Vagina (tissue), 2 donors: ENCODE measurements at regions not wholly inside any gene's neighbourhood (a gene's known extent, or its start where the extent isn't known, plus 50 kb on each side); places are given as distances from the start of the nearest gene placed in this dataset.

Source experiments
- DNase-seq, 2 donors: peaks; one replicate each; pipeline ENCODE4 v3.0.0-alpha.2; 2017; ENCODE audit errors: extremely low spot score in 2 of 2
- H3K27ac ChIP-seq: fragments of 200-600 bp; sonication (generic); one replicate; pipeline ENCODE4 v1.5.1; 2019
- H3K27me3 ChIP-seq: fragments of 200-600 bp; sonication (generic); one replicate; pipeline ENCODE4 v1.5.1; 2019
- H3K36me3 ChIP-seq, 2 donors: fragments of 200-600 bp; sonication (generic); one replicate each; pipeline ENCODE4 v1.5.1; 2017 to 2019
- H3K4me1 ChIP-seq: fragments of 200-600 bp; sonication (generic); one replicate; pipeline ENCODE4 v1.5.1; 2019
- H3K4me3 ChIP-seq, 2 donors: fragments of 200-600 bp; sonication (generic); 1 replicate in 1 of 2; 2 replicates in 1 of 2; pipeline ENCODE4 v1.5.1; 2016 to 2019
- H3K9me3 ChIP-seq: fragments of 200-600 bp; sonication (generic); one replicate; pipeline ENCODE4 v1.5.1; 2019
- POLR2A ChIP-seq, 2 donors: fragments of 450-650 bp; IDR thresholded peaks; one replicate each; pipeline ENCODE4 v1.6.1; 2017; ENCODE audit warnings: antibody characterized with exemption in 2 of 2, mild to moderate bottlenecking in 2 of 2, moderate library complexity in 2 of 2
- POLR2AphosphoS5 ChIP-seq, 2 donors: sonication (generic); formaldehyde crosslinking; IDR thresholded peaks; one replicate each; pipeline ENCODE4 v1.9.0; 2017; ENCODE audit warnings: antibody characterized with exemption in 2 of 2, mild to moderate bottlenecking in 2 of 2, low read depth in 1 of 2; ENCODE audit not compliant: insufficient read depth in 1 of 2
- intact Hi-C: fragments of 100-400 bp; cut with DNase I; formaldehyde crosslinking; loops from one replicate; pipeline ENCODE4 v1.15.1; 2023
- TF ChIP-seq, protein P1 (sequence below), 3 experiments: fragments of 450-650 bp in 2 of 3; fragments of 200-600 bp in 1 of 3; sonication (generic) in 1 of 3; IDR thresholded peaks; one replicate each; pipeline ENCODE4 v1.5.1; 2017 to 2019; ENCODE audit warnings: antibody characterized with exemption in 3 of 3, mild to moderate bottlenecking in 2 of 3, moderate library complexity in 2 of 3

- intact Hi-C loops = no loop called here
- H3K4me3 ChIP-seq = no peak overlapping the region
- DNase-seq = no peak
- TF ChIP-seq, protein P1, sequence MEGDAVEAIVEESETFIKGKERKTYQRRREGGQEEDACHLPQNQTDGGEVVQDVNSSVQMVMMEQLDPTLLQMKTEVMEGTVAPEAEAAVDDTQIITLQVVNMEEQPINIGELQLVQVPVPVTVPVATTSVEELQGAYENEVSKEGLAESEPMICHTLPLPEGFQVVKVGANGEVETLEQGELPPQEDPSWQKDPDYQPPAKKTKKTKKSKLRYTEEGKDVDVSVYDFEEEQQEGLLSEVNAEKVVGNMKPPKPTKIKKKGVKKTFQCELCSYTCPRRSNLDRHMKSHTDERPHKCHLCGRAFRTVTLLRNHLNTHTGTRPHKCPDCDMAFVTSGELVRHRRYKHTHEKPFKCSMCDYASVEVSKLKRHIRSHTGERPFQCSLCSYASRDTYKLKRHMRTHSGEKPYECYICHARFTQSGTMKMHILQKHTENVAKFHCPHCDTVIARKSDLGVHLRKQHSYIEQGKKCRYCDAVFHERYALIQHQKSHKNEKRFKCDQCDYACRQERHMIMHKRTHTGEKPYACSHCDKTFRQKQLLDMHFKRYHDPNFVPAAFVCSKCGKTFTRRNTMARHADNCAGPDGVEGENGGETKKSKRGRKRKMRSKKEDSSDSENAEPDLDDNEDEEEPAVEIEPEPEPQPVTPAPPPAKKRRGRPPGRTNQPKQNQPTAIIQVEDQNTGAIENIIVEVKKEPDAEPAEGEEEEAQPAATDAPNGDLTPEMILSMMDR (IDR thresholded peaks at IDR 0.05) = no peak
- TF ChIP-seq POLR2A (IDR thresholded peaks at IDR 0.05) (no peak), POLR2AphosphoS5 (IDR thresholded peaks at IDR 0.05; ENCODE audit: insufficient read depth in 1 of 2, low read depth in 1 of 2) (no peak)
- H3K27me3 ChIP-seq = no peaks in the 10 kb centered on the region
- no peaks in the 10 kb centered on the region for H3K4me1 ChIP-seq
- no peak overlapping the region for H3K27ac ChIP-seq
- H3K9me3 ChIP-seq = no peaks in the 10 kb centered on the region
- H3K36me3 ChIP-seq = no peaks in the 10 kb centered on the region
Measured at GRCh38 chr1:193614275-193614674, 427.9 kb upstream of the B3GALT2 start.

DNA sequence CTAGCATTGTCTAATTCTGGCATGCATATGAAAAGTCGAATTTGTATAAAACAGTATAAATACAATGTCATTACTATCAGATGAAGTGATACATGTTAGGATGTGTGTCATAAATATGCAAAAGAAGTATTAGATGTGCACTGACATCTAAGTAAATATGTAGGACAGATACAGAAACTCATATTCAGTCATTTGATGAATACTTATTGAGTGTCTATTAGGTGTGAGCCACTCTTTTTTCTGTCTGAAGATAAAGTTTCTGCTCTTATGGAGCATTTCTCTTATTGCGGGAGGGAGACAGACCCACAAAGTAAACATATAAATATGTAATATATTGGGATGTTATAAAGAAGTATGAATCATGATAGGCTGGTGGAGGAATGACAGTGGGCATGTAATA lies 426.6 kb upstream of the B3GALT2 start:
- no peak for DNase-seq
- TF ChIP-seq, protein P1 (IDR thresholded peaks at IDR 0.05) = no peak
- no peak for TF ChIP-seq POLR2A (IDR thresholded peaks at IDR 0.05)
- TF ChIP-seq POLR2AphosphoS5 (IDR thresholded peaks at IDR 0.05; ENCODE audit: insufficient read depth in 1 of 2, low read depth in 1 of 2) = no peak
- Histone ChIP-seq H3K4me3 (no peak overlapping the region), H3K27ac (no peak overlapping the region), H3K36me3 (no peaks in the 10 kb centered on the region), H3K9me3 (no peaks in the 10 kb centered on the region), H3K27me3 (no peaks in the 10 kb centered on the region), H3K4me1 (no peaks in the 10 kb centered on the region)
- intact Hi-C loops = no loop called here

DNA sequence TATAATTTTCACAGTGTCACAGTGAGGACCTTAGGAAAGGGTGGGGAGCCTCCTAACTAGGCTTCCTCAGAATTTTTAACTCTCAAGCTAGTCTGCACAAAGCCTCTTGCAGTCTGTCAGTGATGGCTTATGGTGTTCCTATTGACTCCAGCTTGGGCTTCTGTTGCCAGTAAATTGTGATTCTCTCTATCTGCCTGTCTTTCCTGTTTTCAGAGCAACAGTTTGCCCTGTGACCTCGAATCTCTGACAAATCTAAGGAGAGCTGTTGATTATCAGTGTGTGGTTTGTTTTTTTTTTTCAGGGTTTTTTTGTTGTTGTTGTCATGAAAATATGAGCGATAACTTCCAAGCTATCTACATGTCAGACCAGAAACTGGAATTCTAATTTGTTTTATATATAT lies 423.2 kb upstream of the B3GALT2 start:
- Histone ChIP-seq H3K9me3 (no peaks in the 10 kb centered on the region), H3K4me1 (no peaks in the 10 kb centered on the region), H3K4me3 (no peak overlapping the region), H3K27ac (no peak overlapping the region), H3K27me3 (no peaks in the 10 kb centered on the region), H3K36me3 (no peaks in the 10 kb centered on the region)
- DNase-seq = no peak
- TF ChIP-seq POLR2A (IDR thresholded peaks at IDR 0.05) = no peak
- intact Hi-C loops = no loop called here

GRCh38 chr1:193607787-193608186 lies 421.4 kb upstream of the B3GALT2 start:
- no peak for TF ChIP-seq POLR2A (IDR thresholded peaks at IDR 0.05)
- TF ChIP-seq, protein P1 (IDR thresholded peaks at IDR 0.05) = no peak
- TF ChIP-seq POLR2AphosphoS5 (IDR thresholded peaks at IDR 0.05; ENCODE audit: insufficient read depth in 1 of 2, low read depth in 1 of 2) = no peak
- no peak overlapping the region for H3K4me3 ChIP-seq
- H3K27ac ChIP-seq = no peak overlapping the region
- DNase-seq = no peak
- no peaks in the 10 kb centered on the region for H3K36me3 ChIP-seq
- no peaks in the 10 kb centered on the region for H3K27me3 ChIP-seq
- H3K4me1 ChIP-seq = no peaks in the 10 kb centered on the region
- H3K9me3 ChIP-seq = no peaks in the 10 kb centered on the region
- intact Hi-C loops = no loop called here

DNA sequence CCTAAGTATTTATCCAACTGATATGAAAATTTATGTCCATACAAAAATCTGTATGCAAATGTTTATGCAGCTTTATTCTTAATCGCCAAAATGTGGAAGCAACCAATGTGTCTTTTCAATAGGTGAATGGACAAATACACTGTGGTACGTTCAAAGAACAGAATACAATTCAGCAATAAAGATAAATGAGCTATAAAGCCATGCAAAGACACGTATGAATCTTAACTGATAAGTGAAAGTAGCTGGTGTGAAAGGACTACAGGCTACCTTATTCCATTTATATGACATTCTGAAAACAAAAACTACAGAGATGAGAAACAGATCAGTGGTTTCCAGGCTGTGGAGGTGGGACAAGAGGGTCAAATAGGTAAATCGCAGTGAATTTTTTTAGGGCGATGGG lies 419.6 kb upstream of the B3GALT2 start:
- H3K4me1 ChIP-seq = no peaks in the 10 kb centered on the region
- H3K36me3 ChIP-seq = no peaks in the 10 kb centered on the region
- intact Hi-C loops = no loop called here
- H3K27ac ChIP-seq = no peak overlapping the region
- H3K27me3 ChIP-seq = no peaks in the 10 kb centered on the region
- no peak overlapping the region for H3K4me3 ChIP-seq
- TF ChIP-seq, protein P1 (IDR thresholded peaks at IDR 0.05) = no peak
- TF ChIP-seq POLR2A (IDR thresholded peaks at IDR 0.05) (no peak), POLR2AphosphoS5 (IDR thresholded peaks at IDR 0.05; ENCODE audit: insufficient read depth in 1 of 2, low read depth in 1 of 2) (no peak)
- no peak for DNase-seq
- no peaks in the 10 kb centered on the region for H3K9me3 ChIP-seq

DNA sequence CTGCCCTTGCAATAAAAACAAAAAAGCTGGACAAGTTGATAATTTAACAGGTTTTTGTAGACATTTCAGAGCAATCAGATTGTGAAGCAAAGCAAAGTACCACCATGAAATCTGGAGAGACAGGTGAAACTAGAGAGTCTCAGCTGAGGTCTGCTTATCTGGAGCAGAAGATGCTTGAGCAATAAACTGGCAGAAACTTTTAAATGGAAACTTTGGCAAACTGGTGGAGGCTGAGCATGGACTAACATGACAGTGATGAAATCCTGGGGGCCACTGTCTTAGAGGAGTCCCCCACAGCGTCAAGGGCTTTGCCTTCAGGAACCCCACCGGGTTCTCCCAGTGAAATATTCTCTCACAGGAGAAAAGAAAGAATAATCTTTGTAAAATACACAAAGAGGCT lies 416.3 kb upstream of the B3GALT2 start:
- no peak for DNase-seq
- no peaks in the 10 kb centered on the region for H3K36me3 ChIP-seq
- no peaks in the 10 kb centered on the region for H3K27me3 ChIP-seq
- no peaks in the 10 kb centered on the region for H3K9me3 ChIP-seq
- no peak overlapping the region for H3K27ac ChIP-seq
- no peaks in the 10 kb centered on the region for H3K4me1 ChIP-seq
- intact Hi-C loops = no loop called here
- no peak overlapping the region for H3K4me3 ChIP-seq
- TF ChIP-seq POLR2AphosphoS5 (IDR thresholded peaks at IDR 0.05; ENCODE audit: insufficient read depth in 1 of 2, low read depth in 1 of 2) = no peak
- TF ChIP-seq, protein P1 (IDR thresholded peaks at IDR 0.05) = no peak
- no peak for TF ChIP-seq POLR2A (IDR thresholded peaks at IDR 0.05)
